T47D (cell line): ENCODE measurements at regions not wholly inside any gene's neighbourhood (a gene's known extent, or its start where the extent isn't known, plus 50 kb on each side); places are given as distances from the start of the nearest gene placed in this dataset.
"Not testable (repeated sequence)": the region's sequence is repeated elsewhere in the genome, so short reads cannot be mapped to it uniquely, and the experiment has no call there.

Source experiments
- DNase-seq, 2 experiments: peaks; one replicate each; pipeline versions ENCODE4 v3.0.0 to v3.0.0-alpha.2; 2011 to 2012; ENCODE audit warnings: low read depth in 1 of 2, low spot score in 1 of 2
- JUND ChIP-seq: IDR thresholded peaks from 2 replicates; pipeline ENCODE4 v1.6.1; 2012; ENCODE audit warnings: low read depth
- in situ Hi-C: cut with HindIII; loops from 2 replicates; pipeline ENCODE4 v1.10.0; 2016; ENCODE audit warnings: low sequenced_read_pairs, low pct_unique_long_range_greater_than_20kb

DNA sequence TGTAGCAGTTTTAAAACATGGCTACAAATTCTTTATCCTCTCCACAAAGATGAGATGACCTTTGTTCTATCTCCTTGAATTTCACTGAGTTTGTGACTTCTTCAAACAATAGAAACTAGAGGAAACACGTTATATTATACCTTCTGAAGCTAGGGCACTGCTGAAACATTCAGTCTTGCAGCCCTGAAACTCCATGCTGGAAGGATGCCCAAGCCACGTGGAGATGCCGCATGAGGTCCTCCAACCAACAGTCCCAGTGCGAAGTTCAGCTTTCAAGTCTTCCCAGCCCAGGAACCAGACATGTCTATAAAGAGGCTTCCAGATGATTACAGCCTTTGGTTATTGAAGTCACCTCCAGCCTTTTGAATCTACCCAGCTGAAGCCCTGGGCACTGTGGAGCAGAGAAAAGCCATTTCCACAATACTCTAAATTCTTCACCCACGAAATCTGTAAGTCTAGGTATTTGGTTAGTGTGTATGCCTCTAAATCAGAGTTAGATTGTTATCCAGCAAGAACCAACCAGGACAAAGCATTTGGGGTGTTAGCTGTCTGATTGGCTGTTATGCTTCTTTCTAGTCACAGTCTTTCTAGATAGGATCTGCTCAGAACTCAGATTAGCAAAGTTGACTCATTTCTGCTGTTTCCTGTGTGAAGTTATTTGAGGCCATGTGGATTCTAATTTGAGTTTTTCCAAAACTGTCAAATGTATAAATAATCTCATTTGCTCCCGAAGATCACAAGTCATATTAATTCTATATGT lies 186.5 kb upstream of the TMEM72 start:
- DNase-seq: no peak

DNA sequence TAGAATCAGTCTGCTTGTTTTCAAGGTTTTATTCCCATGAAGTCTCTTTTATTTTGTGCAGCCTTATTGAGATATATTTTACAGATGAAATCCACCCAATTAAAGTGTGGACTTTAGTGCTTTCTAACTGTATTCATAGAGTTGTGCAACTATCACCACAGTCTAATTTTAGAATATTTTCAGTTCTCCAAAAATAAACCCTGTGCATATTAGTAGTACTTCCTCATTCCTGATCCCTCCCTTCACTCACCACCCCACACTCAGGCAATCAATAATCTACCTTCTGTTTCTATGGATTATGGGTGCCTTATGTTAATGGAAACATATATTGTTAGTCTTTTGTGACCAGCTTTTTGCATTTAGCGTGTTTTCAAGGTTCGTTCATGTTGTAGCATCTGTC lies 185.7 kb upstream of the TMEM72 start:
- TF ChIP-seq JUND: no peak
- no peak for DNase-seq
- in situ Hi-C loops: no loop called here

More for the DNA sequence above, 186.5 kb upstream of the TMEM72 start:
- TF ChIP-seq JUND: no peak
- in situ Hi-C loops: no loop called here

DNA sequence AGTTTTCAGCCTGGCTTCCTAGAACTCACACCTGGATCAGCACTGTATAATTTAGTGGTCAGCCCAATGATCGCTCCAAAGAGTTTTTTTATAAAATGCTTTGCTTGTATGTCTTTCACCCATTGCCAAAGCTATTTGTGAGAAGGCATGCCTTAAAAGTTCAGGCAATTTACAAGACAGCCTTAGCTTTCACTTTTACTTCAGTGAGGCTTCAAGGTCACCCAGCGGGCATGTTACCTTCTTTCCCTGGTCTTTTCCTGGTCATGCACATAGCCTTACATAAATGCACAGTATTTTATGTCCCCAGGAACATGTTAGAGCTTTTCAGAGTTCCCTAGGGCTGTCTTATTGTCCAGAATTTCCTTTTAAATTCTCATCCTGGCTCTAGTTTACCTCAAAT lies 179.9 kb upstream of the TMEM72 start:
- DNase-seq: peak in 1 of 2 experiments; percentile 26
- in situ Hi-C loops: no loop called here
- no peak for TF ChIP-seq JUND

DNA sequence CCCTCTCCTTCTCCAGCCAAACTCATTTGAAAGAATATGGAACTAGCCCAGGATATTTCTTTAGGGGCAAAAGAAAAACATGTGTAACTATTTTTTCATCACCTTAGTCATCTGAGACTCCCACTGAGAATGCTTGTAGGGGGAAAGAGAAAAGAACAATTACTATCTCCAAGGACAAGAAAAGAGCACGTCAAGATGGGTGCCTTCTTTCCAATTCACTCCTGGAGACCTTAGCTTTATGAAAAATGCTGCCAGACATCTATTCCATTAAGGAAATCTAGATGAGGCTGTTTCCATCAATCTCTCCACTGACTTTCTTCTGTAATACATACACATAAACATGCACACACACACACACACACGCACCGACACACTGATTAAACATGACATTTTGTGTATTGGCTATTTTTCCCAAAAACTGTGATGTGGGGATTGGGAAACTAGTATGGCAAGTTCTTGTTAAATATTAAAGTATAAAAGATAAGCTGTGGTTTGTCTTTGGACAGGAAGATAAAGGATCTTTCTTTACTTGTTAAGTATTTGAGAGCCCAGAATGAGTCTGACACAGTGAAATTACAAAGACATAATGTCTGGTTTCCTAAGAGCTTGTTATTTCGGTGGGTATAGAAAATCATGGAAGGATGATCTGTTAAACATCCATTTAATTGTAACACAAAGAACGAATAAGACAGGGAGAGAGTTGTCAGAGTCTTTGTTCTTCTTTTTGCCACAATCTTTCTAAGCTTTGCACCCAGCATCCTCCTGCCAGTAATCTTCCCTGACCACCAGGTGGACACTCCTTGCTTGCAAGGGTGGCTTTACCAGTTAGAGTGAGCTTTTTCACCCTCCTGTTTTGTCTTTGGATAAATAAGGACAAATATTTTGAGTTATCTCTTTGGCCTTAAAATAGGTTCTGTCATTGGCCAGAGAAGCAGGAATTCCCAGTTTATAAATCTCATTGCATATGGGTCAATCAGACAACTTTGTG lies 177.3 kb upstream of the TMEM72 start:
- peak in 1 of 2 experiments; percentile 42 for DNase-seq
- TF ChIP-seq JUND: no peak

DNA sequence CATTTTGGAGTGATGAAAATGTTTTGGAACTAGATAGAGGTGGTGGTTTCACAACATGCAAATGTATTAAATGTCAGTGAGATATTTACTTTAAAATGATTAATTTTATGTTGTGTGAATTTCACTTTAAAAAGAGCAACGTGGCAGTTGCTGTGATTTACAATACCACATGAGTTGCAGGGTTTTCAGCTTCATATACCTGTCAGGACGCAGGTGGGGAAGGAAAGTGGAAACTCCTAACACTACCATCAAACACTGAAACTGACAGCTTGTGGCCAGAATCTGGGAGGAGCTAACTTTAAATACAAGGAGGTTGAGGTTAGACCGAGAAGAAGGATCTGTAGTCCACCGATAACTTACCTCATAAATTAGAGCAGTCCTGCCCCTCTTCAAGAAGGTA lies 168.9 kb upstream of the TMEM72 start:
- TF ChIP-seq JUND: no peak
- DNase-seq: no peak
- in situ Hi-C loops: no loop called here

More for the DNA sequence above, 177.3 kb upstream of the TMEM72 start:
- in situ Hi-C loops: no loop called here

DNA sequence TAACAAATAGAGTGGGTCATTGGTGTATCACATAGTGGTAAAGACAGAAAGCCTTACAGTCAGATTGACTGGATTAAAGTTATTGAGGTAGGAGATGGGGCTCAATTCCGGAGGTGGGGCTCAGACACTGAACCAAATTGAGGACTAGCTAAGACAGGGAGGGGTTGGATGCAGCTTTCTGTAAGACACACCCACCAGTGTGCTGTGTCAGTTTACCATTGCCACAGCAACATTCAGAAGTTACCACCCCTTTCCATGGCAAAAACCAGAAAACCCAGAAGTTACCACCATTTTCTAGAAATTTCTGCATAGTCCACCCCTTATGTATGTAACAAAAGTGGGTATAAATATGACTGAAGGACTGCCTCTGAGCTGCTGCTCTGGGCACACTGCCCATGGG lies 167.6 kb upstream of the TMEM72 start:
- no peak for TF ChIP-seq JUND
- in situ Hi-C loops: no loop called here
- no peak for DNase-seq

DNA sequence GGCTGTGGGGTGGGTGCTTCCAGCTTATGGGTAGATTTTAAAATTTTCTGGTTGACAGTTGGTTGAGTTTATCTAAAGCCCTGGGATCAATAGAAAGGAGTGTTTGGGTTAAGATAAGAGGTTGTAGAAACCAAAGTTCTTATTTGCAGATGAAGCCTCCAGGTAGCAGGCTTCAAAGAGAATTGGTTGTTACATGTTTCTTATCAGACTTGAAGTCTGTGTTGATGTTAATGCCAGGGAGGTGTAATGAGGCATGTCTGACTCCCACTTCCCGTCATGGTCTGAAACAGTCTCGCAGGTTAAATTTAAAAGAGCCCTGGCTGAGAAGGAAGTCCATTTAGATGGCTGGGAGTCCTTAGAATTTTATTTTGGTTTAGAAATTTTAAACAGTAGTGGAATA lies 165.2 kb upstream of the TMEM72 start:
- DNase-seq: no peak
- TF ChIP-seq JUND: no peak
- in situ Hi-C loops: no loop called here

DNA sequence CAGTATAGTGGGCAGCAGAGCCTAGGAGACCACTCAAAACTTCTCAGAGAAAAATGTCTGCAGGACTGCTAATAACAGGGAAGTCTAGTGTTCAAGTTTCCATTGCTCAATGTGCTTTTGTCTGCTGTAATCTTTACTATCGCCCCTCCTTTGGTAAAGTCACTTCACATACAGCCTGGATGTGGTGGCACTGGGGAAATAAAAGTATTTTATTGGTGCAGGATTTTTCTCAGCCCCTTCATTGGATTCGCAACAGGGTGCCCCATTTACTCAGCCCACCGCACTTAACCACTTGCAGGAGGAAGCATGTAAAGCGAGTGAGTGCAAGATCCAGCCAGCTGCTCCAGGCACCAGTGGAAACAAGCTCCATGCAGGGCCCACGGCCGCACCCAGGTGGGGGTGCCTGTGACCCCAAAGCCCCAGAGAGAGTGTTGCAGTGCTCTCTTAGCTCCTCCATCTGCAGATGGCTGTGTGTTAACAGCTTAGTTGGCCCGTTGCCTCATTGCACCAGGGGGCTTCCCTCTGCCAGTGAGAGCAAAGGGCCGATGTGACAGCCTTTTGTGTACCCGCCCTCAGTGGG lies 163.5 kb upstream of the TMEM72 start:
- in situ Hi-C loops: no loop called here
- no peak for DNase-seq
- TF ChIP-seq JUND: no peak

DNA sequence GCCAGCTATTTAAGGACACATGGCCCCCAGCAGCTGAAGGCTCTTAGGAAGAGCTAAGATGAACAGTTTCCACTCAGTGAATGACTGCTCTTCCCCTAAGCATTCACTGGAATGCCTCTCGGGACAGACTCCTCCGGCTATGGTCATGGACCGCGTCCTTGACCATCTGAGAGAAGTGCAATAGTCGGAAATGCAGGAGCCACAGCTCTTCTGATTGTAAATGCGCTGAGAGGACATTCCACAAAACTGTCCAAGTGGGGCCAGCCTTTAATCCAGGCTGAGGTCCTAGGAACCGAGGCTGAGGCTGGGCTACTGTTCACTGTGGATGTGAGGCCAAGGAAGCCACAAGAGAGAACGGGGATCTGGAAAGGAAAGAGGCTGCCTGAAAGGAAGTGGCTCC lies 162.0 kb upstream of the TMEM72 start:
- in situ Hi-C loops: no loop called here
- TF ChIP-seq JUND: no peak
- DNase-seq: no peak

DNA sequence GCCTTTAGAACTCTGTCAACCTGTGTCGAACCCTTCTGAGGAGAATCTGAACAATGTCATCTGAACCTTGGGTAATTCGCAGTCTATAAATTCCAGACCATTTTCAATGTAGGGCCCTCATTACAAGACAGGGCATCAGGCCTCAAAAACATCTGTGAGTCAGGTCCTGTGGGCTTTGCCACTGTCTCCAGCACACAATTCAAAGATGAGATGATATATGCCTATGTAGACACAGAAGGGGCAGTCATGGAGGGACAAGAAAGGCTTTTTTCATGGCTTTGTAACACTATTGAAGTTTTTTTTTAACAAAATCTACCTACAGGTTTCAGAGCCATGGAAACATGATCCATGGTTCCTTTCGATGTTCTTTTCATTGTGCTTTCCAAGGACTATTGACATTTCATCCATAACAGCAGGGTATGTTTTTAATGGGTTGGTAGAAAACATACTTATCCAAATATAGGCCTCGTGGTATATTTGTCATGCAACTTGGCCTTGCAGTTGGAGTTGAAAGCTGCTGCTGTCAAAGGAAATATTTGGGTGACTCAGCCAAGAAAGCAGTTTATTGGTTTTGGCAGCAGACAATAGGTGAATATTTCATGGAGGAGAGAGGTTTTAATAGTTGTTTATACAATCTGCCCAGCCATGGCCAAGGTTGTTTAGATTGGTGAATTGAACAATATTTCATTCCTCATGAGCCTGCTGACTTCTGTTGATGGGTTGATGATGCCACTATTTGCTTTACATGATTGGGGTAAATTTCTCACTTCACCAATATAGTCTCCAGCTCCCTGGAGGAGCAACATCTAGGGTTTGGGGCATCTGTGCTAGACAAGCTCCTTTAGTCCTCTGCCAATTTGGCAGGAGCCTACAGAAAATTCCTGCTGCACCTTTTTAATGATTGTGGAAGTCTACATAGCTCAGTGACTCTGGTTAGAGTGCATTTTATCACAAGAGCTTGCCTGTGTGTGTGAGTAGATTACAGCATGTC lies 158.4 kb upstream of the TMEM72 start:
- peak; percentile 48 to 89 for DNase-seq
- TF ChIP-seq JUND: peak; percentile 80
- in situ Hi-C loops: no loop called here

DNA sequence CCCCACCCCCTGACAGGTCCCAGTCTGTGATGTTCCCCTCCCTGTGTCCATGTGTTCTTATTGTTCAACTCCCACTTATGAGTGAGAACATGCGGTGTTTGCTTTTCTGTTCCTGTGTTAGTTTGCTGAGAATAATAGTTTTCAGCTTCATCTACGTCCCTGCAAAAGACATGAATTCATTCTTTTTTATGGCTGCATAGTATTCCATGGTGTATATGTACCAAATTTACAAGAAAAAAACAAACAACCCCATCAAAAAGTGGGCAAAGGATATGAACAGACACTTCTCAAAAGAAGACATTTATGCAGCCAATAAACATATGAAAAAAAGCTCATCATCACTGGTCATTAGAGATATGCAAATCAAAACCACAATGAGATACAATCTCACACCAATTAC lies 156.8 kb upstream of the TMEM72 start:
- DNase-seq, in situ Hi-C loops: not testable (repeated sequence)

DNA sequence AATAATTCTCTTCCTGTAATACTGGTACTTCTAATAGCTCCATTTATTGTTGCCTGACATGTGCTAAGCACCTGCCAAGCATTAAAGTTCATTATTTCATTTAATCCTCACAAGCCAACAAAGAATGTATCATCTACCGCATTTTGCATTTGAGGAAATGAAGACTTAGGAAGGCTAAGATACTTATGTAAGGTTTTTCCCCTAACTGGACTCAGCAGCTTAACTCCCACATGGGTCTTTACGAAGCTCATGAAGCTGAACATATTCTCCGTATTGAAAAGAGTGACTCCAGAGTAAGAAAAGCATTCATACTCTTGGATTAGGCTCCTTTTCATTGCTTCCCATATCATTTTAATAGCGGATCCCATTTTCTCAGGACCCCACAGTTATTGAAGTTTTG lies 155.7 kb upstream of the TMEM72 start:
- no peak for DNase-seq
- no peak for TF ChIP-seq JUND
- in situ Hi-C loops: no loop called here
